Gastroesophageal sphincter (tissue), 3 donors: ENCODE measurements at regions not wholly inside any gene's neighbourhood (a gene's known extent, or its start where the extent isn't known, plus 50 kb on each side); places are given as distances from the start of the nearest gene placed in this dataset.

Experiments used
- CTCF ChIP-seq, 4 experiments: fragments of 200-600 bp in 2 of 4; fragments of 450-650 bp in 2 of 4; sonication (generic) in 1 of 4; IDR thresholded peaks; one replicate each; pipeline ENCODE4 v1.5.1; 2017 to 2019; ENCODE audit warnings: antibody characterized with exemption in 4 of 4, mild to moderate bottlenecking in 2 of 4, moderate library complexity in 2 of 4
- POLR2A ChIP-seq, 2 donors: fragments of 450-650 bp; IDR thresholded peaks; one replicate each; pipeline ENCODE4 v1.6.1; 2017; ENCODE audit warnings: antibody characterized with exemption in 2 of 2, mild to moderate bottlenecking in 2 of 2, moderate library complexity in 1 of 2

- TF ChIP-seq POLR2A (IDR thresholded peaks at IDR 0.05) (no peak), CTCF (IDR thresholded peaks at IDR 0.05) (no peak)
These were observed 67.9 kb upstream of the GRAMD1B start for GRCh38 chr11:123362186-123362585.
